HG02759 (cell line): ENCODE measurements at regions not wholly inside any gene's neighbourhood (a gene's known extent, or its start where the extent isn't known, plus 50 kb on each side); places are given as distances from the start of the nearest gene placed in this dataset.
"Not testable (repeated sequence)": the region's sequence is repeated elsewhere in the genome, so short reads cannot be mapped to it uniquely, and the experiment has no call there.

Source experiments
- ATAC-seq: cut with Tn5 transposase; IDR thresholded peaks from one replicate; pipeline ENCODE4 v1.9.1; 2021; ENCODE audit warnings: mild to moderate bottlenecking, moderate library complexity; ENCODE audit not compliant: unreplicated experiment

GRCh38 chr2:186348200-186348599 lies 137.9 kb upstream of the ZC3H15 start:
- no peak for ATAC-seq

GRCh38 chr2:186349508-186349907 lies 136.6 kb upstream of the ZC3H15 start:
- ATAC-seq: no peak

DNA sequence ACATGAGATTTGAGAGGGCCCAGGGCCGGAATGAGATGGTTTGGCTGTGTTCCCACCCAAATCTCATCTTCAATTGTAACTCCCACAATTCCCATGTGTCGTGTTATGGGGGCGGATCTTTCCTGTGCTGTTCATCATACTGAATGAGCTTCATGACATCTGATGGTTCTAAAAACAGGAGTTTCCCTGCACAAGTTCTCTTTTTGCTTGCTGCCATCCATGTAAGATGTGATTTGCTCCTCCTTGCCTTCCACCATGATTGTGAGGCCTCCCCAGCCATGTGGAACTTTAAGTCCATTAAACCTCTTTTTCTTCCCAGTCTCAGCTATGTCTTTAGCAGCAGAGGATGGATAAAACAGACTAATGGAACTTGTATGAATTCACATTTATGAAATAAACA lies 131.9 kb upstream of the ZC3H15 start:
- ATAC-seq: not testable (repeated sequence)

DNA sequence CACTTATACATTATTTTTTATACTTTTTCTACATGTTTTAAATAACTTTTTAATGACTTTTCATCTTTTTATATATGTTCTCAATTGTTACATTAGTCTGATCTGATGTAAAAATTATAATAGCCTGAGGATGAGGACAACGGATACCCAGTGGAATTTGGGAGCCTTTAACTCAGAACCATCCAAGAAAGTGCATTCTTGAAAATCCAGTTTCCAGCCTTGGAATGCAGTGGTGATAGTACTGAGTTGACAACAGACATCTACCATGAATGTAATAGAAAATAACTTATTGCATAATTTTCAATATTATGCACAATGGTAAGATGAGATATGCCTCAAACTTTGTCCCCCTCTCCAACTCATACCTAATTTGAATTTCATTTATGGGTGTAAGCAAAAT lies 120.7 kb upstream of the ZC3H15 start:
- no peak for ATAC-seq

DNA sequence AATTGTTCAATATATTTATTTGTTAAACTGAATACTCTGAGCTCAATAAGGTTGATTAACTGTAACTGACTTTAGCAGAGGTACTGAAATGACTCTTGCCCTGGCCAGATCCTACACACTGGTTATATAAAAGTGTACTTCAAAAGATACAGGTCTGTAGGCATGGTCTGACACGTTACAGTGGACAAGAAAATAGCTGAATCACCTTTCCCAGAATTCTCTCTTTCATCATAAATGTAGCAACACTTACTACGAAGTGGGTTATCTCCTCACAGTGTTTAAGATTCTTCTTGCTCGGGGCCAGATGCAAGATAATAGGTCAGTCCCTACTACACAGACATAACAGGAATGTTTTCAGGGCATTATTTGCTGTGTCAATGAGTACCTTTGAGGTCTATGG lies 107.0 kb upstream of the ZC3H15 start:
- ATAC-seq: no peak

GRCh38 chr2:186380805-186381204 lies 105.3 kb upstream of the ZC3H15 start:
- no peak for ATAC-seq

DNA sequence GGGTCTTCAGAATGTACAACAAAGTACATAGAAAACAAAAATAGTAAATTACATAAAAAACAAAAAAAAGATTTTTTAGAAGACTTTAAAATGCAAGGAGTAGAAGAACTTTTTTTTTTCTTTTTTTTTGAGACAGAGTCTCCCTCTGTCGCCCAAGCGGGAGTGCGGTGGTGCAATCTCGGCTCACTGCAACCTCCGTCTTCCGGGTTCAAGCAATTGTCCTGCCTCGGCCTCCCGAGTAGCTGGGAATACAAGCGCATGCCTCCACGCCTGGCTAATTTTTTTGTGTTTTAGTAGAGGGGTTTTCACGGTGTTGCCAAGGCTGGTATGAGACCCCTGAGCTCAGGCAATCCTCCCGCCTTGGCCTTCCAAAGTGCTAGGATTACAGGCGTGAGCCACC lies 104.5 kb upstream of the ZC3H15 start:
- ATAC-seq: no peak

DNA sequence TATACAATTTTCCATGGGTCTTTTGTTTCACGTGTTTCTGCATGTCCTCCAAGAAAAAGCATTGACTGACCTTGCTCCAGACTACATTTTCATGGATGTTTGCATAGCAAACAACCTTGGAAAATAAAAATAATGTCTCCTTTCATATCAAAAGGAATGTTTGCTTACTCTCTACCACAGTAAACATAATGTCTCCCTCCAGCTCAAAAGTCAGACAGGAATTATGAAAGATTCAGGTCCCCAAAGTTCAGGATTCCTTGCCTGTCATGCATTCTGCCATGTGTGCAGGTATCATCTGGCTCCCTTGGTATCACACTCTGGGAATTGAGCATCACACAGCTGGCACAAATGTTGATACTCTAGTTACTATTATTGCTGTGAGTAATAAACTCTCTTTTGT lies 103.1 kb upstream of the ZC3H15 start:
- ATAC-seq: no peak

DNA sequence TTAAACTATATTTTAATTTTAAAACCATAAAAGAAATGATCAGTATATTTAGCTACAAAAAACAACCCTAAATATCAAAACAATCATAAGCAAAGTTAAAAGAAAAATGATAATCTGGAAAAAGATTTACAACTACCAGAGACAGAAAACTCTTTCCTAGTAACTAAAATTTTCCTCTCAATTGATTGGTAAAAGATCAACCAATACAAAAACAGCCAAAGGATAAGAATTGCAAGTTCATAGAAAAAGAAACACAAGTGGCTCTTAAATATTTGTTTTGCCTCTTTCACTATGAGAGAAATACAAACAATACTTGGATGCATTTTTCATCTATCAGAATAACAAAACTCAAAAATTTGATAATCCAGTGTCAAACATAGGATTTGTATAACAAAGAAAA lies 101.8 kb upstream of the ZC3H15 start:
- no peak for ATAC-seq

DNA sequence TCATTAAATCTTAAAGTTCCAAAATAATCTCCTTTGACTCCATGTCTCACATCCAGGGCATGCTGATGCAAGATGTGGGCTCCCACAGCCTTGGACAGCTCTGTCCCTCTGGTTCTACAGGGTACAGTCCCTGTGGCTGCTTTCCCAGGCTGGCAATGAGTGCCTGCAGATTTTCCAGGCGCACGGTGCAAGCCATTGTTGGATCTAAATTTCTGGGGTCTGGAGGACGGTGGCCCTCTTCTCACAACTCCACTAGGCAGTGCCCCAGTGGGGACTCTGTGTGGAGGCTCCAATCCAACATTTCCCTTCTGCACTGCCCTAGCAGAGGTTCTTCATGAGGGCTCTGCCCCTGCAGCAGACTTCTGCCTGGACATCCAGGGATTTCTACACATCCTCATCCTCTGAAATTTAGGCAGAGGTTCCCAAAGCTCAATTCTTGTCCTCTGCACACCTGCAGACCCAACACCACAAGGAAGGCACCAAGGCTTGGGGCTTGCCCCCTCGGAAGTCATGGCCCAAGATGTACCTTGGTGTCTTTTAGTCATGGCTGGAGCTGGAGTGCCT lies 100.3 kb upstream of the ZC3H15 start:
- ATAC-seq: not testable (repeated sequence)

- ATAC-seq: peak; percentile 89
Measured at GRCh38 chr2:186399082-186399644, 86.9 kb upstream of the ZC3H15 start.

DNA sequence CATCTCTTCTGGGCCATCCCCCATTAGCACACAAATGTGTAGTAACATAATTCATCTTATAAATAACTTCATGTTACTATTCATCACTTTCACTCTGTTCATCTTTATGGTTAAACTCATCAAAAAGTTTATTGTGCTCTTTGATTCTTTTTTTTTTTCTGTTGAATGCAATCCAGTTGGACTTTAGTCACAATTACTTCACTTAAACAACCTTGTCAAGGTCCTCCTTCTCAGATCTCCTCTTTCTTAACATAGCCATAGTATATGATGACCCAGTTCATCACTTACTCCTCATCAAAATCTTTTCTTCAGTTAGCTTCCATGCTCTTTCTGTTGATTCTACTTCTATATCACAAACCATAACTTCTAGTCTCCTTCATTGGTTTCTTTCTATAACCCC lies 80.2 kb upstream of the ZC3H15 start:
- no peak for ATAC-seq

DNA sequence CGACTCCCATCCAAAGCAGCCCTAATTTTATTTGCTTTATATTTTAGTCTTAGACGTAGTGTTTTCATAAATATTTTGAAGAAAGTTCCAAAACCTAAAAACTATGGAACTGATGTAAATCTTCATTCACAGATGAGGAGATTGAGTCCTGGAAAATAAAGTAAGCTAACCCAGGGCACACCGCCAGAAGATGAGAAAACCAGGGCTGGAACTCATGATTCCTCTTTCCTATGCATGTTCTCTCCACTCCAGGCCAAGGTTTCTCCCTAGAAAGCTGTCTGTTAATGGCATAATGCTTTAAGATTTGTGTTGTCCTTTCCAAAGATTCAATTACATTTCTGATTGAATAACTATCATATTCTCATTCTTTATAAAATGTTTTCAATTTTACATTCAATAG lies 78.4 kb upstream of the ZC3H15 start:
- no peak for ATAC-seq

DNA sequence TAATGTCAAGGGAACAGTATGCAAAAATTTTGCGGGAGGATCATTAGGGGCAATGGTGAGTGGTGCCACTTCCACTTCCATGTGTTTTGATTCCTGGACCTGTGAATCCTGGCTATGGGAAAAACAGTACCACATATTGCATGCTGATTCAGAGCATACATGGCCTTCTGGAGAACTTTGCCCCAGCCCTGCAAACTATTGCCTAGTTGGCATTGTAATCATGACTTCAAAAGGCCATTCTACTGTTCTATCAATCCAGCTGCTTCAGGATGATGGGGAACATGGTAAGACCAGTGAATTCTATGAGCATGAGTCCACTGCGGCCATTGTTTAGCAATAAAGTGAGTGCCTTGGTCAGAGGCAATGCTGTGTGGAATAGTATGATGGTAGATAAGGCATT lies 75.3 kb upstream of the ZC3H15 start:
- no peak for ATAC-seq

- ATAC-seq: no peak
Measured at GRCh38 chr2:186422226-186422625, 63.8 kb upstream of the ZC3H15 start.

- no peak for ATAC-seq
Measured at GRCh38 chr2:186423481-186423880, 62.6 kb upstream of the ZC3H15 start.

DNA sequence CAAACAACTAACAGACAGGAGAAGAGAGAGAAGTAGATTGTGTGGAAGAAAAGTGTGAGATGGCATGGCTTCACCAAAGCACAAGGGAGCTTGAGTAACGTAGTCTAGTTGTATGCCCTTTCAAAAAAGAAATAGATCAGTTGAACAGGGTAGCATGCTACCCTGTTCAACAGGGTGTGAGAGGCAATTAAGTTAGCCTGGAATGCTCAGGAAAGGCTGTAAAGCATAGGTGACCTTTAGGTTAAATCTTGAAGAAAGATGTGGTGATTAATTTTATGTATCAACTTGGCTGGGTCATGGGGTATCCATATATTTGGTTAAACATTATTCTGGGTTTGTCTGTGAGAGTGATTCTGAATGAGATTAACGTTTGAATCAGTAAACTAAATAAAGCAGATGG lies 61.8 kb upstream of the ZC3H15 start:
- ATAC-seq: no peak

DNA sequence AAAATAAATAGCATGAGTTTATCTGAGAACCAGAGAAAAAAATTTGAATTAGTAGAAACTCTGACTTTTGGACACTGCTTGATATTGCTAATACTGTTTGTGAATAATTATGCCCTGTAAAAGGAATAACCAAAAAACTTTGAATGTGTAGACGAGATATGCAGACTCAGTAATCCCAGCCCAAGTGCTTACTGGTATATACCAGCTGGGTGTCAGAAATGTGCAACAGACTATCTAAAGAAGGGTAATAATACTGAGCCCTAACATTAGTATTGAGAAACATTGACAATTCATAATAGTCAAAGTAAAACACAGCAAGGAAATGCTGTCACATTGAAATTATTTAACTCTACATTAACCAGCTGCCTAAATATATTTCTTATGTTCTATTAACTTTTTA lies 60.5 kb upstream of the ZC3H15 start:
- no peak for ATAC-seq

DNA sequence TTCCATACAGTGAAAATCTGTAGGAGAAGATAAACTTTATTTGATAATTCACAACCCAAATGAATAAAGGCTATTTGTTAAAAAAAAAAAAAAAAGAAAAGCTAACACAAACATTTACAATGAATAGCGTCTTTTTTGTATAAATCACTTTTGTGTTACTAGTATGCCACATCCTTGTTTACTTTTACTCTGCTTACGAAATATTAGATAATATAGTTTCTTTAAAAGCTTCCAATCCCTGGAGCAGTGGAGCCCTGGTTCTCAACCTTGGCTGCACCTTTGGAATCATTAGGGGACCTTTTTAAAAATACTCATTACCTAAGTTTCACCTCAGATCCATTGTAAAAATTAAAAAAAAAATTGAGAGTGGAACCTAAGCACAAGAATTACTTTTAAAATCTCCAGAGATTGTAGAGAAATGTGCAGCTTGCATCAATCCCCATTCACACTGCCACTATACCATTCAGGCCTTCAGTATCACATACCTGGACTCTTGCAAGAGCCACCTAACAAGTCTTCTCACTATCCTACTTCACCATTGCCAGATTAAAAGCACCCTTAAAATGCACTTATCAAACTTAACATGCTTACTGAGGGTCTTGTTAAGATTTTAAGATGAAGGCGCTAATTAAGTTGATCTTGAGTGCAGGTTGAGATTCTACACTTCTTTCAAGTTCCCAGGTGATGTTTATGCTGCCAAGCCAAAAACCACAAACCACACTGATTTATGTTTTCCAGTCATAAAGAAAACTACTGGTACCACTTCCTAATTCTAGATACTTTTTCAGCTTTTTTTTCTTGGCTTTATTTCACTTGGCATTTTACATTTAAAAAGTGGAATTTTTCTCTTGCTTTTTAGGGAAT lies 59.7 kb upstream of the ZC3H15 start:
- peak; percentile 94 for ATAC-seq

DNA sequence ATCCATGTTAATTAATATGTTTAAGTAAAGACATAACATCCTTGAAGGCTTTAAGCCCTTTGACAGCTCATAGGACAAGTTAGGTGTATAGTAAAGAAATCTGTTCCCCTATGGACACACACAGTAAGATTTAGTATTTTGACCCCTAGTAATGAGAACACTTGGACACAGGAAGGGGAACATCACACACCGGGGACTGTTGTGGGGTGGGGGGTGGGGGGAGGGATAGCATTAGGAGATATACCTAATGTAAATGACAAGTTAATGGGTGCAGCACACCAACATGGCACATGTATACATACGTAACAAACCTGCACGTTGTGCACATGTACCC lies 59.1 kb upstream of the ZC3H15 start:
- ATAC-seq: peak; percentile 52

DNA sequence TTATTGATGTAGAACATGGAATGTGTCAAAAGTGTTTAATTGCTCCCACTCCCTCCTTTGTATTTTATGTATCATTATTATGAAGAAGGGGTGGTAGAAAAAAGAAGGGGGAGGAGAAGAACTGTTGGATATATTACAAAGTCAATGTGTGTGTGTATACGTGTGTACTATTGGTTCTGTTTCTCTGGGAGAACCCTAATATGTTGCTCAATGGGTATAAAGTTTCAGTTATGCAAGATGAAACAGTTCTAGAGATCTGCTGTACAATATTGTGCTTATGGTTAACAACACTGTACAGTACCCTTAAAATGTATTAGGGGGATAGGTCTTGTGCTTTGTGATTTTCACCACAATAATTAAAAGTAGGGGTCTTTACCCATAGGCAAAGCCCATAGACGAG lies 58.1 kb upstream of the ZC3H15 start:
- ATAC-seq: no peak

- ATAC-seq: no peak
Measured at GRCh38 chr2:186429104-186429503, 57.0 kb upstream of the ZC3H15 start.

GRCh38 chr2:186431306-186431705 lies 54.8 kb upstream of the ZC3H15 start:
- ATAC-seq: no peak
